ENCODE measurements at regions not wholly inside any gene's neighbourhood (a gene's known extent, or its start where the extent isn't known, plus 50 kb on each side); places are given as distances from the start of the nearest gene placed in this dataset.

DNA sequence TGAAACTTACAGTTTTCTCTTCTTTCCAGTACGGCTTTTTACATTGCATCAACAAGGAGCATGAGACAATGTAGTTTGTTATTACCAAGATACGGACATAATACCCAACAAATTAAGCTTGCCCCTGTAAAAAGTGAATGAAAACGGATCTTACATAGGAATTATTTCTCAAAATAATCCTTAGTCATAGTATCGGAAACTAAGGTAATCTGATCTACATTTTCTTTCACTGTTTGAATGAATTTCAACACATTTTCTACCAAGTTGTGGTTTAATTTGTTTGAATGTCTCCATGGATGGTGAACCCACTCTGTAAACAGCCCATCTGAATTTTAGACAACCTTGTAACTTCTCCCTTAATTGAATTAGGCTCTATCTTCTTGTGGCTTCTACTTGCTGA is 90.5 kb downstream of the INHBA start:
- no peak for TF ChIP-seq POLR2A (IDR thresholded peaks at IDR 0.05)
- no peak for TF ChIP-seq POLR2AphosphoS5 (IDR thresholded peaks at IDR 0.05)
- TF ChIP-seq, protein P1, sequence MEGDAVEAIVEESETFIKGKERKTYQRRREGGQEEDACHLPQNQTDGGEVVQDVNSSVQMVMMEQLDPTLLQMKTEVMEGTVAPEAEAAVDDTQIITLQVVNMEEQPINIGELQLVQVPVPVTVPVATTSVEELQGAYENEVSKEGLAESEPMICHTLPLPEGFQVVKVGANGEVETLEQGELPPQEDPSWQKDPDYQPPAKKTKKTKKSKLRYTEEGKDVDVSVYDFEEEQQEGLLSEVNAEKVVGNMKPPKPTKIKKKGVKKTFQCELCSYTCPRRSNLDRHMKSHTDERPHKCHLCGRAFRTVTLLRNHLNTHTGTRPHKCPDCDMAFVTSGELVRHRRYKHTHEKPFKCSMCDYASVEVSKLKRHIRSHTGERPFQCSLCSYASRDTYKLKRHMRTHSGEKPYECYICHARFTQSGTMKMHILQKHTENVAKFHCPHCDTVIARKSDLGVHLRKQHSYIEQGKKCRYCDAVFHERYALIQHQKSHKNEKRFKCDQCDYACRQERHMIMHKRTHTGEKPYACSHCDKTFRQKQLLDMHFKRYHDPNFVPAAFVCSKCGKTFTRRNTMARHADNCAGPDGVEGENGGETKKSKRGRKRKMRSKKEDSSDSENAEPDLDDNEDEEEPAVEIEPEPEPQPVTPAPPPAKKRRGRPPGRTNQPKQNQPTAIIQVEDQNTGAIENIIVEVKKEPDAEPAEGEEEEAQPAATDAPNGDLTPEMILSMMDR (IDR thresholded peaks at IDR 0.05) = no peak
- no peak for TF ChIP-seq EP300 (IDR thresholded peaks at IDR 0.05)

Measured in sigmoid colon (tissue), 4 donors.